ENCODE measurements at regions not wholly inside any gene's neighbourhood (a gene's known extent, or its start where the extent isn't known, plus 50 kb on each side); places are given as distances from the start of the nearest gene placed in this dataset.
"Not testable (repeated sequence)": the region's sequence is repeated elsewhere in the genome, so short reads cannot be mapped to it uniquely, and the experiment has no call there.

GRCh38 chr10:14429043-14429700 lies 98.4 kb upstream of the FRMD4A start:
- DNase-seq (ENCODE audit: extremely low read depth, low read depth, low spot score), result no peak

- no peak for DNase-seq (ENCODE audit: extremely low read depth, low read depth, low spot score)
These were observed 94.3 kb upstream of the FRMD4A start for GRCh38 chr10:14425034-14425433.

- DNase-seq (ENCODE audit: extremely low read depth, low read depth, low spot score), result no peak
These were observed 92.5 kb upstream of the FRMD4A start for GRCh38 chr10:14423111-14423744.

- no peak for DNase-seq (ENCODE audit: extremely low read depth, low read depth, low spot score)
These were observed 91.7 kb upstream of the FRMD4A start for GRCh38 chr10:14422431-14422830.

- DNase-seq (ENCODE audit: extremely low read depth, low read depth, low spot score), result no peak
These were observed 91.2 kb upstream of the FRMD4A start for GRCh38 chr10:14421941-14422340.

GRCh38 chr10:14417336-14417735 lies 86.6 kb upstream of the FRMD4A start:
- not testable (repeated sequence) for DNase-seq (ENCODE audit: extremely low read depth, low read depth, low spot score)

- DNase-seq (ENCODE audit: extremely low read depth, low read depth, low spot score), result no peak
These were observed 85.6 kb upstream of the FRMD4A start for GRCh38 chr10:14416308-14416700.

- no peak for DNase-seq (ENCODE audit: extremely low read depth, low read depth, low spot score)
These were observed 85.1 kb upstream of the FRMD4A start for GRCh38 chr10:14415676-14416307.

- no peak for DNase-seq (ENCODE audit: extremely low read depth, low read depth, low spot score)
These were observed 84.2 kb upstream of the FRMD4A start for GRCh38 chr10:14414901-14415300.

- DNase-seq (ENCODE audit: extremely low read depth, low read depth, low spot score), result no peak
These were observed 82.8 kb upstream of the FRMD4A start for GRCh38 chr10:14413523-14413922.

- DNase-seq (ENCODE audit: extremely low read depth, low read depth, low spot score), result no peak
These were observed 81.9 kb upstream of the FRMD4A start for GRCh38 chr10:14412624-14413023.

- DNase-seq (ENCODE audit: extremely low read depth, low read depth, low spot score), result no peak
These were observed 79.2 kb upstream of the FRMD4A start for GRCh38 chr10:14409856-14410458.

GRCh38 chr10:14409247-14409646 lies 78.5 kb upstream of the FRMD4A start:
- DNase-seq (ENCODE audit: extremely low read depth, low read depth, low spot score), result no peak

- no peak for DNase-seq (ENCODE audit: extremely low read depth, low read depth, low spot score)
These were observed 77.4 kb upstream of the FRMD4A start for GRCh38 chr10:14408139-14408538.

GRCh38 chr10:14407567-14407966 lies 76.8 kb upstream of the FRMD4A start:
- DNase-seq (ENCODE audit: extremely low read depth, low read depth, low spot score), result no peak

GRCh38 chr10:14405076-14406065 lies 74.6 kb upstream of the FRMD4A start:
- DNase-seq (ENCODE audit: extremely low read depth, low read depth, low spot score), result no peak

GRCh38 chr10:14403881-14404623 lies 73.3 kb upstream of the FRMD4A start:
- no peak for DNase-seq (ENCODE audit: extremely low read depth, low read depth, low spot score)

- DNase-seq (ENCODE audit: extremely low read depth, low read depth, low spot score), result no peak
These were observed 72.6 kb upstream of the FRMD4A start for GRCh38 chr10:14403359-14403758.

- no peak for DNase-seq (ENCODE audit: extremely low read depth, low read depth, low spot score)
These were observed 68.9 kb upstream of the FRMD4A start for GRCh38 chr10:14399641-14400040.

- DNase-seq (ENCODE audit: extremely low read depth, low read depth, low spot score), result no peak
These were observed 66.3 kb upstream of the FRMD4A start for GRCh38 chr10:14397066-14397465.
